ENCODE measurements at regions not wholly inside any gene's neighbourhood (a gene's known extent, or its start where the extent isn't known, plus 50 kb on each side); places are given as distances from the start of the nearest gene placed in this dataset.

GRCh38 chr15:37880009-37880834 is 54.2 kb upstream of the TMCO5A start:
- DNase-seq: no peak

DNA sequence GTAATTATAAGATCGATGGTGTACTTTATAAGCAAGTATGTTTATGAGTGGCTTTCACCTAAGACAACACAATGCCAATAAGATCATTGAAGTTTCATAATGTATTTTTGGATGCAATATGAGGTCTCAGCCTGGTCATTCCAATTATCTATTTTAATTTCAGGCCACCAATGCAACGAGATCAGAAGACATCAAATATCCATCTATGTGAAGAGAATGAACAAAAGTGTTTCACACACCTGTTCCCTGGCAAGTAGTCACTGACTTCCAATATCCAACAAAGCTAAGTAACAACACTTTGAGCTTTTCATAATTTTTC is 53.6 kb upstream of the TMCO5A start:
- DNase-seq: no peak

- no peak for DNase-seq
Observed at GRCh38 chr15:37881237-37882013, 53.0 kb upstream of the TMCO5A start.

DNA sequence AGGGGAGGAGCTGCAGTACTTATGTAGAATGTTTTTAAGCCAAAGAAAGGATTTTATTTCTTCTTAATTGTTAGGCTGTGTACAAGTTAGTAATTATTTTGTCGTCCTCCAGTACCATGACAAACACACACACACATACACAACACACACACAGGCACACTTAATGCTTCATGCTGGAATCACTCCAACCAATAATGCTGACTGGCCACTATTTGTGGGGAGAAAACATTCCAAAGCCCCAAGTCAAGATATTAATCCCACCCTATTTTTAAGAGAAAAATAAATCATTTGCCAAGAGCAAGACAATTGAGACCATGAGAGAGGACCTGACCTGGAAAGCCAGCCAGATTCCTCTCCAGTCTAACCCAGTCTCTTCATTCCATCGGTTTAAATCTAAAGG is 51.8 kb upstream of the TMCO5A start:
- DNase-seq: no peak

Data from NCI-H1417 treated with DMSO at 0.1 percent for 48 hours (cell line).